Kidney epithelial cell (primary cell): ENCODE measurements at regions not wholly inside any gene's neighbourhood (a gene's known extent, or its start where the extent isn't known, plus 50 kb on each side); places are given as distances from the start of the nearest gene placed in this dataset.

Source experiments
- DNase-seq: peaks from one replicate; pipeline ENCODE4 v3.0.0-alpha.2; 2010; ENCODE audit warnings: low read depth
- H3K27me3 ChIP-seq: 2 replicates; pipeline ENCODE4 v1.6.0; 2011; ENCODE audit warnings: low read length; ENCODE audit not compliant: control insufficient read depth, insufficient read depth
- H3K36me3 ChIP-seq: 2 replicates; pipeline ENCODE4 v1.5.1; 2011; ENCODE audit warnings: low read length; ENCODE audit not compliant: control insufficient read depth, insufficient read depth
- H3K4me3 ChIP-seq: 2 replicates; pipeline ENCODE4 v1.5.1; 2011; ENCODE audit warnings: low read depth, mild to moderate bottlenecking, control low read depth, low read length
- CTCF ChIP-seq: IDR thresholded peaks from 2 replicates; pipeline ENCODE4 v1.5.1; 2011; ENCODE audit warnings: mild to moderate bottlenecking, moderate library complexity, low read length, control low read depth, inconsistent platforms; ENCODE audit not compliant: insufficient read depth, poor library complexity, severe bottlenecking

- no peak for DNase-seq
- H3K4me3 ChIP-seq: no peak overlapping the region
- no peak for TF ChIP-seq CTCF
- no peaks in the 10 kb centered on the region for H3K36me3 ChIP-seq
- no peaks in the 10 kb centered on the region for H3K27me3 ChIP-seq
Observed at GRCh38 chr5:155998257-155998656, 328.7 kb upstream of the SGCD start.

- no peak for TF ChIP-seq CTCF
- H3K27me3 ChIP-seq: no peaks in the 10 kb centered on the region
- no peak overlapping the region for H3K4me3 ChIP-seq
- H3K36me3 ChIP-seq: no peaks in the 10 kb centered on the region
- DNase-seq: no peak
Observed at GRCh38 chr5:156000115-156000514, 326.8 kb upstream of the SGCD start.

GRCh38 chr5:156004754-156005153, 322.2 kb upstream of the SGCD start:
- DNase-seq: no peak
- no peaks in the 10 kb centered on the region for H3K36me3 ChIP-seq
- no peaks in the 10 kb centered on the region for H3K27me3 ChIP-seq
- no peak for TF ChIP-seq CTCF
- no peak overlapping the region for H3K4me3 ChIP-seq

GRCh38 chr5:156006026-156006647, 320.8 kb upstream of the SGCD start:
- DNase-seq: no peak
- H3K4me3 ChIP-seq: no peak overlapping the region
- no peak for TF ChIP-seq CTCF
- no peaks in the 10 kb centered on the region for H3K36me3 ChIP-seq
- no peaks in the 10 kb centered on the region for H3K27me3 ChIP-seq

GRCh38 chr5:156008844-156009243, 318.1 kb upstream of the SGCD start:
- DNase-seq: no peak
- Histone ChIP-seq H3K36me3 (no peaks in the 10 kb centered on the region), H3K27me3 (no peaks in the 10 kb centered on the region), H3K4me3 (no peak overlapping the region)
- no peak for TF ChIP-seq CTCF

- H3K36me3 ChIP-seq: no peaks in the 10 kb centered on the region
- no peak for TF ChIP-seq CTCF
- DNase-seq: no peak
- no peaks in the 10 kb centered on the region for H3K27me3 ChIP-seq
- H3K4me3 ChIP-seq: no peak overlapping the region
Observed at GRCh38 chr5:156009583-156009982, 317.4 kb upstream of the SGCD start.
